ENCODE measurements at regions not wholly inside any gene's neighbourhood (a gene's known extent, or its start where the extent isn't known, plus 50 kb on each side); places are given as distances from the start of the nearest gene placed in this dataset.

- DNase-seq (ENCODE audit: low spot score), result no peak
- TF ChIP-seq CTCF (conservative IDR thresholded peaks at IDR 0.05; ENCODE audit: low read depth), result no peak
- CTCF ChIA-PET, result no interaction called here
- POLR2A ChIA-PET (ENCODE audit: low non-redundant PET), result no interaction called here
- peak overlapping the region; percentile 69 for H3K27ac ChIP-seq
These were observed 207.9 kb downstream of the ERMARD start for GRCh38 chr6:169959136-169960002.

- CTCF ChIA-PET, result interaction anchor here (0.6 kb wide), 1 partner anchor 127 kb away, joined by 3 read pairs; no protein-coding TSS in a partner anchor
- H3K27ac ChIP-seq, result peak overlapping the region; percentile 69
- no peak for TF ChIP-seq CTCF (conservative IDR thresholded peaks at IDR 0.05; ENCODE audit: low read depth)
- no peak for DNase-seq (ENCODE audit: low spot score)
- POLR2A ChIA-PET (ENCODE audit: low non-redundant PET), result no interaction called here
These were observed 207.1 kb downstream of the ERMARD start for GRCh38 chr6:169958510-169958909.

- POLR2A ChIA-PET (ENCODE audit: low non-redundant PET), result no interaction called here
- CTCF ChIA-PET, result interaction anchor here (0.5 kb wide), 1 partner anchor 19 kb away, joined by 4 read pairs; no protein-coding TSS in a partner anchor
- no peak for DNase-seq (ENCODE audit: low spot score)
- TF ChIP-seq CTCF (conservative IDR thresholded peaks at IDR 0.05; ENCODE audit: low read depth), result no peak
- H3K27ac ChIP-seq, result no peak overlapping the region
These were observed 206.0 kb downstream of the ERMARD start for GRCh38 chr6:169957351-169957963.

- DNase-seq (ENCODE audit: low spot score), result no peak
- H3K27ac ChIP-seq, result no peak overlapping the region
- POLR2A ChIA-PET (ENCODE audit: low non-redundant PET), result no interaction called here
- CTCF ChIA-PET, result interaction anchor here (0.7 kb wide), 1 partner anchor 125 kb away, joined by 3 read pairs; no protein-coding TSS in a partner anchor
- TF ChIP-seq CTCF (conservative IDR thresholded peaks at IDR 0.05; ENCODE audit: low read depth), result no peak
These were observed 205.2 kb downstream of the ERMARD start for GRCh38 chr6:169956580-169956979.

GRCh38 chr6:169955731-169956437 lies 204.5 kb downstream of the ERMARD start:
- no peak for TF ChIP-seq CTCF (conservative IDR thresholded peaks at IDR 0.05; ENCODE audit: low read depth)
- DNase-seq (ENCODE audit: low spot score), result no peak
- POLR2A ChIA-PET (ENCODE audit: low non-redundant PET), result no interaction called here
- CTCF ChIA-PET, result interaction anchor here (0.6 to 1.5 kb wide), 3 partner anchors 9 to 193 kb away, joined by 3 to 7 read pairs (median 3); no protein-coding TSS in a partner anchor
- no peak overlapping the region for H3K27ac ChIP-seq

- CTCF ChIA-PET, result interaction anchor here (1.5 kb wide), 1 partner anchor 10 kb away, joined by 7 read pairs; no protein-coding TSS in a partner anchor
- POLR2A ChIA-PET (ENCODE audit: low non-redundant PET), result no interaction called here
- no peak overlapping the region for H3K27ac ChIP-seq
- no peak for DNase-seq (ENCODE audit: low spot score)
- no peak for TF ChIP-seq CTCF (conservative IDR thresholded peaks at IDR 0.05; ENCODE audit: low read depth)
These were observed 203.6 kb downstream of the ERMARD start for GRCh38 chr6:169954977-169955376.

Measured in RWPE1 (cell line).